ENCODE measurements at regions not wholly inside any gene's neighbourhood (a gene's known extent, or its start where the extent isn't known, plus 50 kb on each side); places are given as distances from the start of the nearest gene placed in this dataset.

DNA sequence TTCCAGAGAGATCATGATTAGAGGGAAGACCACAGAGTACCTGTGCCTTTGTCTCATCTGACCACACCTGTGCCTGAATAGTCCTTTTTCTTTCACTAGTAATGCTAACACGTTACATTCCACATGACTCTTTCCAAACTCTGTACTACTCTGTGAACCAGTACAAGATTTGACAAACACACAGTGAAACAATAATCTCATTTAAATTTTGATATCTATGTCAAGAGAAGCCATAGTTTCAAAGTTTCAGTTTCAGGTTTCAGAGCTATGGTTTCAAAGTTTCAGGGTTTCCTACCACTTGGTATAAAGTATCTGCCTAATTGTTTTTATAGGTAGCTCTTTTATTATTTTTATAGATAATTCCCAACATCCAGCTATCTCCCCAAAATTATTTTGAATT is 62.0 kb upstream of the PHACTR2 start:
- ChIA-PET POLR2A (no interaction called here), CTCF (no interaction called here)
- H3K27me3 Mint-ChIP-seq, result no peaks in the 10 kb centered on the region
- ATAC-seq (ENCODE audit: low read depth), result no peak
- no peaks in the 10 kb centered on the region for H3K36me3 Mint-ChIP-seq (ENCODE audit: low read depth)
- H3K27ac Mint-ChIP-seq, result no peak overlapping the region
- H3K9me3 Mint-ChIP-seq, result no peaks in the 10 kb centered on the region
- TF ChIP-seq, protein P1, sequence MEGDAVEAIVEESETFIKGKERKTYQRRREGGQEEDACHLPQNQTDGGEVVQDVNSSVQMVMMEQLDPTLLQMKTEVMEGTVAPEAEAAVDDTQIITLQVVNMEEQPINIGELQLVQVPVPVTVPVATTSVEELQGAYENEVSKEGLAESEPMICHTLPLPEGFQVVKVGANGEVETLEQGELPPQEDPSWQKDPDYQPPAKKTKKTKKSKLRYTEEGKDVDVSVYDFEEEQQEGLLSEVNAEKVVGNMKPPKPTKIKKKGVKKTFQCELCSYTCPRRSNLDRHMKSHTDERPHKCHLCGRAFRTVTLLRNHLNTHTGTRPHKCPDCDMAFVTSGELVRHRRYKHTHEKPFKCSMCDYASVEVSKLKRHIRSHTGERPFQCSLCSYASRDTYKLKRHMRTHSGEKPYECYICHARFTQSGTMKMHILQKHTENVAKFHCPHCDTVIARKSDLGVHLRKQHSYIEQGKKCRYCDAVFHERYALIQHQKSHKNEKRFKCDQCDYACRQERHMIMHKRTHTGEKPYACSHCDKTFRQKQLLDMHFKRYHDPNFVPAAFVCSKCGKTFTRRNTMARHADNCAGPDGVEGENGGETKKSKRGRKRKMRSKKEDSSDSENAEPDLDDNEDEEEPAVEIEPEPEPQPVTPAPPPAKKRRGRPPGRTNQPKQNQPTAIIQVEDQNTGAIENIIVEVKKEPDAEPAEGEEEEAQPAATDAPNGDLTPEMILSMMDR (IDR thresholded peaks at IDR 0.05), result no peak
- DNase-seq, result no peak
- peaks cover 13% of the 10 kb centered on the region for H3K4me1 Mint-ChIP-seq
- H3K4me3 Mint-ChIP-seq, result no peak overlapping the region
- intact Hi-C loops (cut with micrococcal nuclease), result no loop called here

DNA sequence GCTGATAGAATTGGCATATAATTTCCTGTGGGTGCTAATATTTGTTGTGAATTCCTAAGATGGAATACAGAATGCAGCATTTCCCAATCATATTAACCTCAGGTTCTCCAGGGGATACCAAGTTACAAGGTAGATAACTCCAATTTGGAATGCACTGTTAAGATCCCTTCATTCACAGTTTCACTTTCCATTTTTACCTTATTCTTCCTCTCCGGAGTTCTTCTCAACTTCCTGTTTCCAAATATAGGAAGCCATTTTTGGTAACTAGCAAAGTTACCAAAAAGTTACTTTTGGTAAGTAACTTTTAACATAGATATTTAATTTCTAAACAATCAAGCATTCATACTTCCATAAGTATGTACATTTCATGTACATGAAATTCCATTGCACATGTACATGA is 63.5 kb upstream of the PHACTR2 start:
- intact Hi-C loops (cut with micrococcal nuclease), result no loop called here
- H3K4me1 Mint-ChIP-seq, result peaks cover 9% of the 10 kb centered on the region
- ChIA-PET CTCF (no interaction called here), POLR2A (no interaction called here)
- no peak for DNase-seq
- H3K4me3 Mint-ChIP-seq, result no peak overlapping the region
- no peak overlapping the region for H3K27ac Mint-ChIP-seq
- no peak for ATAC-seq (ENCODE audit: low read depth)
- no peaks in the 10 kb centered on the region for H3K9me3 Mint-ChIP-seq
- no peaks in the 10 kb centered on the region for H3K27me3 Mint-ChIP-seq
- TF ChIP-seq, protein P1 (IDR thresholded peaks at IDR 0.05), result no peak
- no peaks in the 10 kb centered on the region for H3K36me3 Mint-ChIP-seq (ENCODE audit: low read depth)

DNA sequence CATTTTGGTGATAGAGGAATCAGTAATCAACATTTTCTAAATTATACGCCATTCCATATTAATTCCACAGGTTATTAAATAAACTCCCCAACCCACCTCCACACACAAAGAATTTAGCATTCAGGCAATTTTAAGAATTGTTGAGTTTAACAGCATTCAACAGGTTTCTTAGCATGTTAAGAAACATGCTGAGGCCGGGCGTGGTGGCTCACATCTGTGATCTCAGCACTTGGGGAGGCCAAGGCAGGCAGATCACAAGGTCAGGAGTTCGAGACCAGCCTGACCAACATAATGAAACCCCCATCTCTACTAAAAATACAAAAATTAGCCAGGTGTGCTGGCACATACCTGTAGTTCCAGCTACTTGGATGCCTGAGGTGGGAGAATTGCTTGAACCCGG is 64.0 kb upstream of the PHACTR2 start:
- no peaks in the 10 kb centered on the region for H3K9me3 Mint-ChIP-seq
- DNase-seq, result no peak
- no peak for ATAC-seq (ENCODE audit: low read depth)
- intact Hi-C loops (cut with micrococcal nuclease), result no loop called here
- H3K4me3 Mint-ChIP-seq, result no peak overlapping the region
- TF ChIP-seq, protein P1 (IDR thresholded peaks at IDR 0.05), result no peak
- ChIA-PET POLR2A (no interaction called here), CTCF (no interaction called here)
- no peaks in the 10 kb centered on the region for H3K36me3 Mint-ChIP-seq (ENCODE audit: low read depth)
- H3K27ac Mint-ChIP-seq, result no peak overlapping the region
- no peaks in the 10 kb centered on the region for H3K27me3 Mint-ChIP-seq
- peaks cover 9% of the 10 kb centered on the region for H3K4me1 Mint-ChIP-seq

DNA sequence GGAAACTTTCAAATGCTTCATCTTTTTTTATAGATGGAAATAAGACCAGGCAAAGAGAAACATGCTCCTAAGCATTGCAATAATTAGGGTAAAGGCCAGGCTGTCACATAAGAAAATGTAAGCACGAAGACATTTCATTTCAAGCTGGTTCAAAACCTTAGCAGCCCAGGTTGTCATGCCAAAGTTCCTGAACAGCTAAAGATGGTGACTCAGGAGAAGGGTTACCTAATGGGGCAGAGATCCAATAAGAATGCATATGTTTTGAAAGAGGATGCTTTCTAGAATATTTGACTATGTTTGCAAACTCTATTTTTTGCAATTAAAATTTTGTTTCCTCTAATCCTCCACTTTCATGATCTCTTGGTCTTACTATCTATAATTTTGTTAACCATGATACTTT is 65.6 kb upstream of the PHACTR2 start:
- ATAC-seq (ENCODE audit: low read depth) (no peak), DNase-seq (no peak)
- Mint-ChIP-seq H3K27me3 (no peaks in the 10 kb centered on the region), H3K9me3 (no peaks in the 10 kb centered on the region), H3K36me3 (ENCODE audit: low read depth) (no peaks in the 10 kb centered on the region), H3K4me3 (no peak overlapping the region), H3K4me1 (peaks cover 9% of the 10 kb centered on the region), H3K27ac (no peak overlapping the region)
- intact Hi-C loops (cut with micrococcal nuclease), result no loop called here
- TF ChIP-seq, protein P1 (IDR thresholded peaks at IDR 0.05), result no peak
- POLR2A ChIA-PET, result no interaction called here
- CTCF ChIA-PET, result no interaction called here

DNA sequence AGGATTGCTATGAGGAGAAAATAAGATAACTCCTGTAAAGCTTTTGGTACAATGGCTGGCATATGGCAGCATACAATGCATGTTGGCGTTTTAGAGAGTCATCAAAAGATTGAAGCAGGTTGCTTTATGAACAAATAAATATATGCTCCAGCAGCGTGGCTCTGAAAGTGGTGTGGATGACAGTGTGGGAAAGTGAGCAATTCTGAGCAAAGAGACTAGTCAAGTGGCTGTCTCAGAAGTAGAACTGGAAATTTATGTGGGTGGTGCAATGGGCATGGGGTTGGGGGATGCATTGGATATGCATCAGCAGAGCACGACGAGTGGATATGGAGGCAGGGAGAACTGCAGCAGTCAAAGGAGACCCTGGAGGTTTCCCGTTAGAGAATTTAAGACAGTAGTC is 66.2 kb upstream of the PHACTR2 start:
- ChIA-PET POLR2A (no interaction called here), CTCF (no interaction called here)
- H3K4me3 Mint-ChIP-seq, result no peak overlapping the region
- H3K36me3 Mint-ChIP-seq (ENCODE audit: low read depth), result no peaks in the 10 kb centered on the region
- DNase-seq (no peak), ATAC-seq (ENCODE audit: low read depth) (no peak)
- intact Hi-C loops (cut with micrococcal nuclease), result no loop called here
- TF ChIP-seq, protein P1 (IDR thresholded peaks at IDR 0.05), result no peak
- peaks cover 9% of the 10 kb centered on the region for H3K4me1 Mint-ChIP-seq
- no peaks in the 10 kb centered on the region for H3K27me3 Mint-ChIP-seq
- H3K27ac Mint-ChIP-seq, result no peak overlapping the region
- no peaks in the 10 kb centered on the region for H3K9me3 Mint-ChIP-seq

All from activated B cell treated with CpG ODN at 0.5 μM for 24 hours (primary cell).